Keratinocyte (primary cell): ENCODE measurements at regions not wholly inside any gene's neighbourhood (a gene's known extent, or its start where the extent isn't known, plus 50 kb on each side); places are given as distances from the start of the nearest gene placed in this dataset.

Experiments used
- DNase-seq: peaks from one replicate; pipeline ENCODE4 v3.0.0-alpha.2; 2011; ENCODE audit warnings: low read depth, missing footprints, low spot score
- FAIRE-seq: peaks from 2 replicates; lab custom pipeline; 2011; peaks lifted over from hg19 to GRCh38; lab: Jason Lieb, UNC
- H2AFZ ChIP-seq: 2 replicates; pipeline ENCODE4 v1.6.0; 2012; ENCODE audit warnings: low read length, control low read depth, inconsistent platforms; ENCODE audit not compliant: control insufficient read depth
- H3K27ac ChIP-seq: 2 replicates; pipeline ENCODE4 v1.5.1; 2011; ENCODE audit warnings: low read length; ENCODE audit not compliant: control insufficient read depth, insufficient read depth
- H3K27me3 ChIP-seq: 3 replicates; pipeline ENCODE4 v1.6.0; 2011; ENCODE audit warnings: low read length; ENCODE audit not compliant: control insufficient read depth, insufficient read depth; ENCODE audit errors: extremely low read depth
- H3K36me3 ChIP-seq, 2 experiments: 2 replicates in 1 of 2; 3 replicates in 1 of 2; pipeline ENCODE4 v1.5.1; 2011; ENCODE audit warnings: low read length in 2 of 2, mild to moderate bottlenecking in 1 of 2; ENCODE audit not compliant: control insufficient read depth in 2 of 2, insufficient read depth in 2 of 2; ENCODE audit errors: extremely low read depth in 1 of 2
- H3K4me1 ChIP-seq: 3 replicates; pipeline ENCODE4 v1.5.1; 2011; ENCODE audit warnings: low read length; ENCODE audit not compliant: control insufficient read depth, insufficient read depth; ENCODE audit errors: extremely low read depth
- H3K4me2 ChIP-seq: 3 replicates; pipeline ENCODE4 v1.6.0; 2011; ENCODE audit warnings: low read depth, low read length; ENCODE audit not compliant: control insufficient read depth, insufficient read depth; ENCODE audit errors: extremely low read depth
- H3K4me3 ChIP-seq, 3 experiments: fragments of 200-600 bp in 1 of 3; sonication (generic) in 1 of 3; 2 replicates in 2 of 3; 3 replicates in 1 of 3; pipeline ENCODE4 v1.5.1; 2011 to 2016; ENCODE audit warnings: low read length in 3 of 3, mild to moderate bottlenecking in 3 of 3, control low read depth in 2 of 3, inconsistent platforms in 1 of 3, low read depth in 1 of 3, mixed read lengths in 1 of 3, mixed run types in 1 of 3, moderate library complexity in 1 of 3; ENCODE audit not compliant: control insufficient read depth in 2 of 3, insufficient read depth in 2 of 3; ENCODE audit errors: extremely low read depth in 1 of 3
- H3K79me2 ChIP-seq: 2 replicates; pipeline ENCODE4 v1.6.0; 2012; ENCODE audit warnings: low read length; ENCODE audit not compliant: control insufficient read depth, insufficient read depth
- H3K9ac ChIP-seq: 3 replicates; pipeline ENCODE4 v1.6.0; 2011; ENCODE audit warnings: low read length; ENCODE audit not compliant: control insufficient read depth, insufficient read depth; ENCODE audit errors: extremely low read depth
- H3K9me1 ChIP-seq: 3 replicates; pipeline ENCODE4 v1.6.0; 2011; ENCODE audit warnings: low read length; ENCODE audit not compliant: control insufficient read depth, insufficient read depth; ENCODE audit errors: extremely low read depth
- H3K9me3 ChIP-seq: 2 replicates; pipeline ENCODE4 v1.5.1; 2012; ENCODE audit warnings: low read depth, low read length; ENCODE audit not compliant: control insufficient read depth
- H4K20me1 ChIP-seq: 3 replicates; pipeline ENCODE4 v1.6.0; 2011; ENCODE audit warnings: low read length; ENCODE audit not compliant: control insufficient read depth, insufficient read depth; ENCODE audit errors: extremely low read depth
- EZH2 ChIP-seq: IDR thresholded peaks from one replicate; pipeline ENCODE4 v1.6.1; 2012; ENCODE audit warnings: inconsistent platforms, mild to moderate bottlenecking, low read length, moderate library complexity
- dilution Hi-C: fragments of 300-500 bp; cut with MboI; formaldehyde crosslinking; loops from one replicate; pipeline ENCODE4 v1.7.0; 2020; ENCODE audit warnings: low sequenced_read_pairs; ENCODE audit not compliant: extremely low pct_ligation_motif_present
- TF ChIP-seq, protein P1 (sequence below), 3 experiments: IDR thresholded peaks in 1 of 3; conservative IDR thresholded peaks in 1 of 3; optimal IDR thresholded peaks in 1 of 3; 2 replicates in 2 of 3; 3 replicates in 1 of 3; pipeline versions ENCODE3 to v1.5.1; 2011; ENCODE audit warnings: low read length in 3 of 3, mild to moderate bottlenecking in 3 of 3, moderate library complexity in 2 of 3, control low read depth in 1 of 3, inconsistent platforms in 1 of 3; ENCODE audit not compliant: insufficient read depth in 2 of 3; ENCODE audit errors: extremely low read depth in 1 of 3

DNA sequence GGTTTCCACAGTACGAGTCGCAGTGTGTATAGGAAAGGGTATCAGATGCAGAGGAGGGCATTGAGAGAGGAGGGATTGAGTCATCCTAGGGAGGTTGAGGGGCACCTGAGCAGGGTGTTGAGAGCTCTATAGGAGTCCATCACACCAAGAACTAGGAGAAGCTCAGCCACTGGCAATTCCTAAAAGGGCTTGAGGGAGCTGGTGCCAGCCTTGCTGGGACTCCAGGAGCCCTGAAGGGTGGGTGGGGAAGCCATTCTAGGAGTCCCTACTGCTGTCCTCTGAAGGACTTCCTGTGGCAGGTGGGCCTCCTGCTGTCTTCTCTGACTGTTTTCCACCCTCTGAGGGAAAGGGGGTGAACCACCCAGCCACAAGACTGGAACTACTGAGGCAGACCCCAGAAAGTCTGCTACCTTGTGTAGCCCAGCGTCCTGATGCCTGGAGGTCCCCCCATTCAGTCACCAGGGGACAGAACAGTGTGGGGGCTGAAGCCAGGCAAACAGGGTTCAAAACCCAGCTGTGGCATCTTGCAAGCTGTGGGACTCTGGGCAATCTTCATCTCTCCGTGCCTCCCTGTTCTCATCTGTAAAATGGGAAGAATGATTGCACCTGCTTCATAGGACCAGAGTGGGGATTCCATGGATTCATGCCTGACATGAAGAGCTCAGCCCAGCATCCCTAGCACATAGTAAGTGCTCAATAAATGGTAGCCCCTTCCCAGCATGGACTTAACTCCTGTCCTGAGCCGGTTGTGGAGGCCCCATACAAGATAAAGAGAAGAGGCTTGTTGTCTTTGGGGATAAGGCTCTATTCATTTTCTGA is 149.5 kb downstream of the C9orf50 start:
- no peak overlapping the region for H3K4me2 ChIP-seq
- no peaks in the 10 kb centered on the region for H3K9me1 ChIP-seq
- no peak overlapping the region for H3K9ac ChIP-seq

DNA sequence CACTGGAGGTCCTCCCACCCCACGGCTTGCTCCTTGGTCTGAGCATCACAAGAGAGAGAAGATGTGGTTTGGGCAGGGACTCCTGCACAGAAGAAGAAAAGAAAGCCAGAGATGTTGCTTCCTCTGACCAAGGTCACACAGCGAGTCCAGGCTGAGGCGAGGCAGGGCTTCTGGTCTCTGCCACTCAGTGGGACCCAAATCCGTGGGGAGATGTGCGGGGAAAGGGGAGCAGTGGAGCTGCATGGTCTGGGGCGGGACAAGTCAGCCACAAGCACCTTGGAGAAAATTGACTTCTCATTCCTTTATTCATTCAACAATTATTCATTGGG is 150.9 kb downstream of the C9orf50 start:
- no peaks in the 10 kb centered on the region for H3K27me3 ChIP-seq
- no peak for FAIRE-seq
- no peaks in the 10 kb centered on the region for H3K79me2 ChIP-seq
- no peak for DNase-seq
- H3K4me1 ChIP-seq, result peaks cover 18% of the 10 kb centered on the region
- H3K9me1 ChIP-seq, result no peaks in the 10 kb centered on the region
- TF ChIP-seq, protein P1, sequence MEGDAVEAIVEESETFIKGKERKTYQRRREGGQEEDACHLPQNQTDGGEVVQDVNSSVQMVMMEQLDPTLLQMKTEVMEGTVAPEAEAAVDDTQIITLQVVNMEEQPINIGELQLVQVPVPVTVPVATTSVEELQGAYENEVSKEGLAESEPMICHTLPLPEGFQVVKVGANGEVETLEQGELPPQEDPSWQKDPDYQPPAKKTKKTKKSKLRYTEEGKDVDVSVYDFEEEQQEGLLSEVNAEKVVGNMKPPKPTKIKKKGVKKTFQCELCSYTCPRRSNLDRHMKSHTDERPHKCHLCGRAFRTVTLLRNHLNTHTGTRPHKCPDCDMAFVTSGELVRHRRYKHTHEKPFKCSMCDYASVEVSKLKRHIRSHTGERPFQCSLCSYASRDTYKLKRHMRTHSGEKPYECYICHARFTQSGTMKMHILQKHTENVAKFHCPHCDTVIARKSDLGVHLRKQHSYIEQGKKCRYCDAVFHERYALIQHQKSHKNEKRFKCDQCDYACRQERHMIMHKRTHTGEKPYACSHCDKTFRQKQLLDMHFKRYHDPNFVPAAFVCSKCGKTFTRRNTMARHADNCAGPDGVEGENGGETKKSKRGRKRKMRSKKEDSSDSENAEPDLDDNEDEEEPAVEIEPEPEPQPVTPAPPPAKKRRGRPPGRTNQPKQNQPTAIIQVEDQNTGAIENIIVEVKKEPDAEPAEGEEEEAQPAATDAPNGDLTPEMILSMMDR (optimal IDR thresholded peaks at IDR 0.05 in 1 of 3, IDR thresholded peaks at IDR 0.05 in 1 of 3, conservative IDR thresholded peaks at IDR 0.05 in 1 of 3; ENCODE audit: extremely low read depth in 1 of 3, insufficient read depth in 2 of 3, low read length in 3 of 3), result no peak
- TF ChIP-seq EZH2, result no peak
- no peaks in the 10 kb centered on the region for H4K20me1 ChIP-seq
- no peak overlapping the region for H2AFZ ChIP-seq
- no peak overlapping the region for H3K9ac ChIP-seq
- H3K36me3 ChIP-seq, result no peaks in the 10 kb centered on the region
- H3K27ac ChIP-seq, result no peak overlapping the region
- dilution Hi-C loops, result no loop called here
- no peak overlapping the region for H3K4me2 ChIP-seq
- no peak overlapping the region for H3K4me3 ChIP-seq
- peaks cover 1% of the 10 kb centered on the region for H3K9me3 ChIP-seq

More for the DNA sequence above, 149.5 kb downstream of the C9orf50 start:
- Histone ChIP-seq H3K79me2 (no peaks in the 10 kb centered on the region), H2AFZ (no peak overlapping the region), H3K27me3 (no peaks in the 10 kb centered on the region), H3K9me3 (peaks cover 4% of the 10 kb centered on the region), H4K20me1 (no peaks in the 10 kb centered on the region), H3K27ac (no peak overlapping the region), H3K4me1 (peaks cover 6% of the 10 kb centered on the region), H3K36me3 (no peaks in the 10 kb centered on the region), H3K4me3 (no peak overlapping the region)
- dilution Hi-C loops, result no loop called here
- DNase-seq, result no peak
- TF ChIP-seq, protein P1 (optimal IDR thresholded peaks at IDR 0.05 in 1 of 3, IDR thresholded peaks at IDR 0.05 in 1 of 3, conservative IDR thresholded peaks at IDR 0.05 in 1 of 3; ENCODE audit: extremely low read depth in 1 of 3, insufficient read depth in 2 of 3, low read length in 3 of 3), result no peak
- no peak for TF ChIP-seq EZH2
- FAIRE-seq, result no peak
